CD4-positive, alpha-beta T cell treated with Interferon alpha-2 for 1 hour (primary cell): ENCODE measurements at regions not wholly inside any gene's neighbourhood (a gene's known extent, or its start where the extent isn't known, plus 50 kb on each side); places are given as distances from the start of the nearest gene placed in this dataset.

Experiments used
- DNase-seq, 2 donors: peaks; one replicate each; pipeline ENCODE4 v3.0.0-alpha.2; 2020 to 2022

DNA sequence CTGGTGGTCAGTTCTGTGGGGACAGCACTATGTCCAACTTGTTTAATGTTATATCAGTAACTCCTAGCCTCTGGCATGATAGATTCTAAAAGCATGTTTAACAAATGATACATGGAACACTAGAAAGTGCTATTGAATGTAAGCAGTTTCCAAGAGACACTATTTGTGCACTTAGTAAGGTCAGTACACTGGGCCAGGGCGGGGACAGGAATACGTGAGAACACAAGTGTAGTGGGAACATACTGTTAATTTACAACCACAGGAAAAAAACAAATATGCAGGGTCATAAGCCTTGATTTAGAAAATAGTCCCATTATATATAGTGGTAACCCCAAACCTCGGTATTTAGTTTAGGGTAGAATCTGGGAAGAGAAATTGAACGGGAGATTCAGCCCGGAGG lies 88.9 kb upstream of the SLC38A2 start:
- no peak for DNase-seq

DNA sequence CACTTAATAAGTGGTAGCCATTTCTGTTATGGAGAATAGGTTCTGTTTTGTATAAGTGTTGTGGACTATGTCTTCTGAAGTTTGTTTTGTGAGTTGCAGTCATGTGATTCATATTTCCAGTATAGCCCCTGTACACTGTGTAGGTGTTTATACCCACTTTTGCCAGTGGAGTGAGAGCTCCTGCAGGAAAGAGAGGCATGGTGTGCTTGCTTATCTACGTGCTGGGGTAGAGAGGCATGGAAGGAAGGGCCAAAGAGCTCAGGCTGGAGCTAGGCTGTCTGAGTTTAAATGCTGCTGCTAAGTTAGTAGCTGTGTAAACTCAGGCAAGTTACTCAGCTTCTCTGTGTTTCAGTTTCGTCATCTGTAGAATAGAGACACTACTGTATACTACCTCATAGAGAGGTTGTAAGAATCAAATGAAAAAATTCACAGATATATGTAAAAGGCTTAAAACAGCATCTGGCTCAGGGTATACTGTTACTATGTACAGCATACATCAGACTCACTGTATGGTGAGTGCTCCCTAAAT lies 88.2 kb upstream of the SLC38A2 start:
- no peak for DNase-seq

DNA sequence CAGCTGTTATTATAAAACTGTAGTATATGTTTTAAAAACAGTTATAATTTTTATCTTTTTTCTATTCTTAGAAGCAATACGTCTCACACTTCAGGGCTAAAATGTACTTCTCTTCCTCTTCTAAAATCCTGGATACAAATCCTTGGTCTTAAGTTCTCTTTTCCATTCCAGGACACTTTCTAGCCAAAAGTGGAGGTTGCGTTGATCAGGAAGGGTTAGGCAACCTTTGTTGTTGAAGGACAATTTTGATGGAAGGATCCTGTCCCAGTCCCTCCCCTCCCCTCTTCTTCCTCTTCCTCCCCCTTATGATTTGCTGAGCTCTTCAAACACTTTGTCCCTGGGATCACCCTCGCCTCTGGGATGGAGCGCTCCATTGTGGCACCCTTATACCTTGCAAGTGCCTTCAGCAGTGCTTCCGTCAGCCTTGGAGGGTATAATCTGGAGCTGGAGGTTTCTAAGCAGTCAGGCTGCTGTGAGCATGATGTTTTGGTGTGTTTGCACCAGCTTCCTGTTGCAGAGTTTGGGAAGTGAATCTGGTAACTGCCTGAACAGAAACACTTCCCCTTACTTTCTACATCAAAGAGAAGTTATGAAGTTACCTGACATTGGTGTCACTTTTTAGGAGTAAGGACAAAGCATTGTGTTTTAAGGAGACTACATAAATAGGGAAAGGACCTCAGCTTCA lies 87.4 kb upstream of the SLC38A2 start:
- DNase-seq, result peak; percentile 16 to 21

DNA sequence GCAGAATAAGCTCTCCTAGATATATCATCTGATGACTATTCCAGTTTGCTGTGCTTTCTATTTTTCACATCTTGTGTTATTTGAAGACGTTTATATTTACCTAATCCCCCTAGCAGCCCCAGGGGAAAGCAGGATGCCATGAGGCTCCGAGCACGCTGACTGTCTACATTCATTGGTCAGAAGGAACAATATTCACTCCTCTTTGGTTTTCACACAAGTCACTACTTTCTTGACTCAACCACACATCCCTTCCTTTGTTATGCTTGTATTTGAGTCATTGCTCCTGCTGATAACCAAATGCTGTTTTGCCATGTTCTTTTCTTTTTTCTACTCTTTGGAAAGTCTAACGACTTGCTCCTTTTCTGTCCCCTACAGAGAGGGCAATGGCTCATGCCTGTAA lies 86.5 kb upstream of the SLC38A2 start:
- no peak for DNase-seq

DNA sequence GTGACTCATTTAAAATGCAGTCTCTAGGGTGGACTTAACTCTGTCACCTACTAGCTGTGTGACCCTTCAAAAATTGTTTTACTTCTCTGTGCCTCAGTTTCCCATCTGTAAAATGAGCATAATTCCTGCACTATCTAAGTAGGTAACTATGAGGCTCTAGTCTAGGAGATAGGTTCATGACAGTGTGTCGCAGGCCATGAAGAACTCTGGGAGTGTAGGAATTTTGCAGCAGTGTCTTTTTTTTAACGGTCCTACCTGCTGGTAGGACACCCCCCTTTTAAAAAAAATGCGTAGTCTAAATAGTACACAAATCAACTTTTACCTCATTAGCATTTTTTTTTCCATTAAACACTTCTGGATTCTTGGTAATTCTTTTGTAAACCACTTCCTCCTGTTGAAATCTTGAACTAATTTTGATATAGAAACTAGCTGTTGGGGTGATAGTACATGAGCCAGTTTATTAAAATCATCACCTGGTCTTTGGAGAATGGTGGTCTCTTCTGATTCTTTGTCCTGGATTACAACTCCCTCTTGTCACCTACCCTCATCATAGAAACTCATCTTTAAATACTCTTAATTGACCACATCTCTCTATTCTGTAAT lies 86.0 kb upstream of the SLC38A2 start:
- DNase-seq, result peak in 1 of 2 donors; percentile 39

DNA sequence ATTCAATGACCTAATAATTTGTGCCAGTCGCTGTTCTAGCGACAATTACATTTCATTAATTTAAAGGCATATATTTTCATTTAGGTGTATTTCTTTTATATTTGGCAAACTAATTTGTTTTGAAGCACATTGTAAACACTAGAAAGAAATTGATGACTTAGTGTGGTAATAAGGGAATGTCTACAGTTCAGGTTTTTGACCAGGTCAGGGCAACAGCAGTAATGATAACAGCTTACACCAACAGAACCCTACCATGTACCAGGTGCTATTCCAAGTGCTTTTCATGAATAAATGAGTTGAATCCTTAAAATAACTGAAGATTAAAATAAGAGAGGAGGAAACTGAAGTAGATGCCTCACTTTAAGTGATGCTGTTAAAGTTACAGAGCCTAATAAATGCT lies 85.4 kb upstream of the SLC38A2 start:
- DNase-seq, result no peak

DNA sequence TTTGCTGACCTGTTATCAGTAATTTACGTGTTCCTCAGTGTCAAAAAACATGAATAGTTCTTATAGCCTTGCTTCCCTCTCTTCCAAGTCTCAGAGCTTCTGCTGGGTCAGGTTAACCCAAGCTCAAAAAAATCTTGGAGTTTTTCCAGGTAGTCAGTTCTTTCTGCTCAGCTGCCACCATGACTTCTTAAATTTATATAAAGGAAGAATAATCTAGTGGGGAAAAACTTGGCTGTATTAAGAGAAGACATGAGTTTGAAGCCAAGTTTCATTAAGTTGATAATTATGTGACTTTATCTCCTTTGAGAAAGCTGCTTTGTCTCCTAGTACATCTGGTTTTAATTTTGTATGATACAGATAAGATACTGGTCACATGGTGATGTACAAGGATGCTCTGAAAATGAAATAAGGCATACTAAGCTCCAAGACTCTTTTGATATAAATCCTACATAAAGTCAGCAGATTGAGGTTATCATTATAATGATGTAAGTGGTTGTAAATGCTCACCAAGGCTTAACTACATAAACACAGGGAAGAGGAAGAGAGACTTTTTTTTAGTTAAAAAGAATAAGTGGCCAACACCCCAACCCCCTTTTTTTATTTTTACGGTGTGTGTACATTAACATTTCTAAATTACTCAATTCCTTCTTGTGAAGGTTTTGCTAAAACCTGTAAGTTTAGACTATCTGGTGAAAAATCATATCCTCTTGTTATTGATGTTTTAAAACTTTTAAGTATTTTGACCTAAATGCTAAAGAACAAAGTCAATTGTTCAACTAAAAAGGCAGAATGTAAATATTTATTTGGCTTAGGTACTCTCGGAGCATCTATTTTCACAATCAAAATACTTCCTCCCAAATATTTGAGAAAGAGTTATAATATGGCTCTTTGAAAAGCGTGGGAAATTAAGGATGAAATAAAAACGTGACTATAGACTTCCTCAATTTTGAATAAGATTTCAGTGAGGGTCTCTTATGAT lies 84.1 kb upstream of the SLC38A2 start:
- DNase-seq, result no peak

DNA sequence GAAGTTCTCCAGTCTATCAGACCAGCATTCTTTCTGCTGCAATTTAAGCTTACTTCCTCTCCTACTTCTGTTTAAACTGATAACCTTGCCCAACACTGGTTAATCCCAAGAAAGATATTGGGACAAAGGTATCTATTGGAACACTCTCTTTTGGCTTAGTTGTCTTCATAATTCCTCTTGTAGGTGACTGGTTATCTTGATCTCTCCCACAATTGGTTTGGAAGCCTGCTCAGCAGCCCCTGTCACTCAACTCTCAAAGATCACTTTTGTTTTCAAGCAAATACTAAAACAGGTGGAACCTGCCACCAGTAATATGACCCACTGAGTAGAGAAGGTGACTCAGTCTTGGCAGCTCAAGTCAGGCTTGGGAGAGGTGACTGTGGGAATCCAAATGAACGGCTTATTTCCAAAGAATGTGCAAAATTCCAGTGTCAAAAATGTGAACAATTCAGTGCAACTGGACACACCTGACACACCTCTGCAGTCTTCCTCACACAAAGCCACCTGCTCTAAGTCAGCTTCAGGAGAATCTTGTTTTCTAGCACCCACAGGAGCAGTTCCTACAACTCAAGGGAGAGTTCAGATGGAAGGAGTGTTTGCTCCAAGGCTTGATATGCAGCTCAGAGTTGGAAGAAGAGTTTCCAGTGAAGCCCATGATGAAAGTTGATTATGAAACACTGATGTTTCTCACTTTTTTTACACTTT lies 83.2 kb upstream of the SLC38A2 start:
- no peak for DNase-seq

DNA sequence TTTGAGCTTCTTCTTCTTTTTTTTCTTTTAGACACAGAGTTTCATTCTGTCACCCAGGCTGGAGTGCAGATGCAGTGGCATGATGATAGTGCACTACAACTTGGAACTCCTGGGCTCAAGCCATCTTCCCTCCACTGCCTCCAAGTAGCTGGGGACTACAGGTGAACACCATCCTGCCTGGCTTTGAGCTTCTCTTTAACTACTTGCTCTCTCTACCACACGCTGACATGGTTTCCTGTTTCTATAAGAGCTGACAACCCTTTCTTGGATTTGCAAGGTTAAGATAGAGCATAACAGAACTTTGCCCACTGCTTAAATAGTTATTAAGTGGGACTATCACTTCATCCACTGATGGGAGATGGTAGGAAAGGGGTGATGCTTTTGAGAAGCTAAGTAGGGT lies 82.4 kb upstream of the SLC38A2 start:
- DNase-seq, result no peak

DNA sequence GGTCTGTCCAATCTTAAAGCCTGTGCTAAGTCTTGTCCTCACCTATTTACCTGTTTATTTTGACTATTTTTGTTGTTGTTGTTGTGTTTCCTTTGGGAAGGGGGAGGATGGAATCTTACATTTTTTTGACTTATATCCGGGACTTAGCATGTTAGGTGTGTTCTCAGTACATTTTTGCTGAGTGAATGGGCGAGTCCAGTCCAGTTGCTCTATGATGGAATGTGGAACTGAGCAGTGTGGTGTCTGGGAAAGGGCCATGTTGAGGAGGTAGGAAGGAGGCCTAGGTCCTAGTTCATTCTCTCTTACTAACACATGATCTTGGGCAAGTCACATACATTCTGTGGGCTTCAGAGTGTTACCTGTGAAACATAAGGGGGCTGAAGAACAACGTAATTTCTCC lies 80.9 kb upstream of the SLC38A2 start:
- no peak for DNase-seq

DNA sequence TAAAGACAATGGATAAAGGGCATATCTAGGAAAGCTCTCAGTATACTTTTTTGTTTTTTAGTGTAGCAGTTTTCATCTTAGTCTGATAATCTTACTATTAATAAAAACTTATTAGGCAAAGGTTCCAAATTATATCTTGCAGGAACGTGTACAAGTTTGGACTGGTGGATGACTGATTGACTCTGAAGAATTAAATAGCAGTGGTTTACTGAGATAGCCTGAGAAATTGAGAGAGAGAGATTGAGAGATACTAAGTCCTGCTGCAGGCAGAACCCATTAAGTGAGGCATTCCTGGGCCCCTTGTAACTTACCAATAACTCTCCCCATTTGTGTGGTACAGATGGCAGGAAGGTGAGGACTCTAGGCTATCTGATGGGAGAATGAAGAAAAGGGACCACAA lies 80.2 kb upstream of the SLC38A2 start:
- no peak for DNase-seq

DNA sequence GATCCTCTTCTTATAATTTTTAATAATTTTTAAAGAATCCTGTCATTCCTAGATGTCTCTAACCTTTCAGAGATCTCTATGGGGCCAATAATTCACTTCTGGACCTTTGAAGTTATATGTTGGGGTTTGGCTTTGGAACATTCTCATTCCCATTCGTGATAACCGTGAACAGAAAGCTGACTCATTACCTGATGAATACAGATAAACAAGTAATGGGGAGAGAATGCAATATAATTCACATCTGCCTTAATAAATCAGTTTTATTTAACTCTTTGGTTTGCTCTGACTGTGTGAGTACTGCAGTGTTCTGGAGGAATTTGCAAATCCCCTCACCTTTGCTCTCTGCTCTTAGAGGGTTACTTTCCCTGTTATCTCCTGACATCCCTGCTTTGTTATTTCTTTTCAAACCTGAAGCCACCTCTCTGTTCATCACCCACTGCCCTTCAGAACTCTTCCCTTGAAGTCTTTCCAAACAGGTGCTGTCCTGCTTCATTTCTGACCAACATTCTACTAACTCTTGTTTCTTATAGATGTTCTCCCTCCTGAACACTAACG lies 79.6 kb upstream of the SLC38A2 start:
- DNase-seq, result no peak

DNA sequence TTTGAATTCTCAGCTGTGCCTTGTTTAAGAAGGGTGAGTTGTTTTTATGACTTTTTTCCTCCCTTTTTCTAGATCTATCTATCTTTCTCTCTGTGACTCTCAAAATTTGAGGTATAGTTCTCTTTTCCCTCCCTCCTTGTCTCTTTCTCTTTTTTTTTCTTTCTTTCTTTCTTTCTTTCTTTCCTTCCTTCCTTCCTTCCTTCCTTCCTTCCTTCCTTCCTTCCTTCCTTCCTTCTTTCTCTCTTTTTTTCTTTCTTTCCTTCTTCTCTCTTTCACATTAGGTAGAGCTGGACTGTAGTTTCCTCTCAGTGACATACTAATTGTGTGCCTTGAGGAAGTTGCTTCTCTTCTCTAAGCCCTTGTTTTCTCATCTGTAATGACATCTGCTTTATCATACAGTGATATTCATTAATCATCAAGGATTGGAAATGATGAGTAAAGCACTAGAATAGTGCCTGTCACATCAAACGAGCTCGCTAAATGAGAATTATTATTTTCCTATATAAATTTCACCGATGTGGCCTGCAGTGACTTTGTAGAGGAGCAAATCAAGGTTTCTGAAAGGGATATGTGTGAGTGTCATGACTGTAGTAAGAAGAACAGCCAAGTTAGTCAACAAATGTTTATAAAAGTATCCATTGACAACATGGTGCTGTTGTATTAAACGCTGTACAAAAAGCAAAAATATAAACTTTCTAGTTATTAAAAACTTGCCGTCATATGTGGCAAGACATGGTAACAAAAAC lies 78.9 kb upstream of the SLC38A2 start:
- no peak for DNase-seq

DNA sequence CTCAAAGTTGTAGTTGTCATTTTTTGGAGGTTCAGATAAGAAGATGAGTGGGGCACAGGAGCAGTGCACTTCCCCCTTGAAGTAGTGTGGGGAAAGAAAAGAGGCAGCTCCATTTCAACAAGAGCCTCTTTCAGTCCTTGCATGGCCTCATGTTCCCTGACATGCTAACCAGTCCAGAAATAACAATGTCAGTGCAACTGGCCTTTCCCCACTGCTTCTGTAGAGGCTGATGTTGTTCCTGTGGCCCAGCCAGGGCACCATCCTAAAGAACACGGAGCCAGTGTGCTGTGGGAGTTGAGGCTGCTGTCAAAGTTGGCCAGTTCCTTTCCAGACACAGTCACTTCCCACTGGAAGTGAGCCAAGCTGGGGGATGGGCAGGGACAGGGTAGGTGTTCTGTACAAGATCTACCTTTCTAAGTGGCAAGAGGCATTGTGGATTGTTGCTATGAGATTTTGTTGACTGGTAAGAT lies 77.7 kb upstream of the SLC38A2 start:
- DNase-seq, result no peak

DNA sequence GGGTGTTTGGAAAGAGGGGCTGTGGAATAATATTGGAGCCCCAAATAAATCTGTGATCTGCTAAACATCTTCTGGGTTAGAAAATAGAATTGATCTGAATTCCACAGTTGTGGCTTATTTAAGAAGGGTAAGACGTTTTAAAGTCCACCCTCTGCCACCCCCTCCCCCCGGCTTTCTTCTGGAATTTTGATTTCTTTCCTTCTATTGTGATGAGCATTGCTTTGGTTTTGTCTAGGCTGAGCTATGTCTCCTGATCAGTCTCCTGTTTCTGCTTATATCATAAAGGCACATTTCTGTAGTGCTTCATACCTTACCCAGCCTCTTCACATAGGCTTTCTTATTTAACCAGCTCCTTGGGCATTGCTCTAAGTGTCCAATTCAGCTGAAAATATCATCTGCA lies 77.3 kb upstream of the SLC38A2 start:
- no peak for DNase-seq

DNA sequence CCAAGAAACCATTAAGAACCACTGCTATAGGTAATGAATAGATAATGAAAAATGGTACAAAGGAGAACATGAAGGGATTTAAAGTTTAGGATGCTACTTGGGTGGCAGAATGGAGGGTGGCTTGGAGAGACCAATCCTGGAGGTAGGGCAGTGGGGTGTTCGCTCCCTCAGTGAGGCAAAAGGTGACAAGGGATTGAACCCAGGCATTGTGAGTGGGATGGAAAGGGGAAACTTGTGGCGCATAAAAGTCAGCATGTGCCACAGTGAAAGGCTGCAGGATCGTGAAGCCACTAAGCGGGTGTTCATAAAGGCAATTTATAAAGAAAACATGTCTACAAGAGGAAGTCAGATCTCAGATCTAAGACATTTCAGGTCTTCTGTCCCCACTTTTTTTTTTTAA lies 76.7 kb upstream of the SLC38A2 start:
- no peak for DNase-seq

DNA sequence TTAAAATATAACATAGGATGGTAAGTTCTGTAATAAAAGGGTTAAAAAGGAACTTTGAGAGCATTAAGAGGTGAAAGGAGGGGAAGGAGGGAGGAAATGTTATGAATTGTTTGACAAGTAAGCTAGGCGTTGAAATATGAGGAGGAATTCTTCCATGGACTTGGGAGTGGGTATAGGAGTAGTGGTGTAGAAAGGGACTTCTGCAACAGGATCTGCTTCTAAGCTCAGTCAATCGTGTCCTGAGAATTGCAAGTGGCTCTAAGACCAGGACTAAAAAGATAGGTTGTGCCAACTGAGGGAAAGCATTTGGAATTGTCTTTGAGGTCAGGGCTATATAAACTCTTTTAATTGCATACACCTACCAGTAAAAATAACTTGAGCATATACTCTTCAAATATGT lies 74.1 kb upstream of the SLC38A2 start:
- no peak for DNase-seq

DNA sequence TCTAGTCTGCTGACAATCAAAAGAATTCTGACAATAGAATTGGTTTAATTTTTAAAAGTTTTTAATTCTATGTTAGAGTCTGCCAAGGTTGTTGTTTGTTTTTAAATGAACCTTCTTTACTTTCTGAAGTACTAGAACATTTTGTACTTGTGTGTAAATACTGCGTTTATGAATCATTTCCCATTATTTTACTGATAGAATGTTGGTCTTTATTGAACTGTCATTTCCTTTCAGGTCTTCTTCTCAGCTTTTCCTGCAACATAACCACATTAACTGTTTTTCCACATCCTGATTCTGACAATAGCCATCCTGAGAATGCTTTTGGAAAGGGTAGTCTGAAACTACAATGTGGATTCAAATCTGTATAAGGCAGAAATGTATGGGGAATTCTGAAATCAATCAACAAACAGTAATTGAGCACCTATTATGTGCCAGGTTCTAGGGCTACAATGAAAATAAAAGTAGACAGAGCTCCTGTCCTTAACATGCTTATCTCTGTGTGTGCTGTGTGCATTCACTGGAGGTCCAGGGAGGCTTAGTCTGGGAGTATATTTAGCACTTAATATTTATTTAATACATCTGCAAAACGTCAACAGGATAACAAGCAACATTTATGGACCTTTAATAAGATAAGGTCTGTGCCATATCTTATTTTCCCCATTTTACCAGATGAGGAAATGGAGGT lies 73.1 kb upstream of the SLC38A2 start:
- no peak for DNase-seq

DNA sequence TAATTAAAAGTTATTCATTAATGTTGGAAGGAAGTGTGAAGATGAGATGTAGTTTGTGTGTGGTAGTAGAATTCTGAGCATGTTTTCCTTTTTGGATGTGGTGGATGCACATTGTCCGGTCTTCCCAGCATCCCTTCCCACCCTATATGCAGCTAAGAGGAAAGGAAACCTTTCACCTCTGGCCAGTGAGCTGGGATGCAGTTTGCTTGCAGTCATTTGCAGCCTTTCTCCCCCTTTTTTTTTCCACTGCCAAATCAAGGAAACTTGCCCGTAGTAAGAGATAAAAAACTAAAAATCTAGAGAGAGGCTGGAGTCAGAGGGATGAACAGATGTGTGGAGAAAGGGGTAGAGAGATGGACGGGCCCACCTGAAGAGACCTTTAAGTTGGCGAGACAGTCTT lies 72.5 kb upstream of the SLC38A2 start:
- DNase-seq, result no peak

DNA sequence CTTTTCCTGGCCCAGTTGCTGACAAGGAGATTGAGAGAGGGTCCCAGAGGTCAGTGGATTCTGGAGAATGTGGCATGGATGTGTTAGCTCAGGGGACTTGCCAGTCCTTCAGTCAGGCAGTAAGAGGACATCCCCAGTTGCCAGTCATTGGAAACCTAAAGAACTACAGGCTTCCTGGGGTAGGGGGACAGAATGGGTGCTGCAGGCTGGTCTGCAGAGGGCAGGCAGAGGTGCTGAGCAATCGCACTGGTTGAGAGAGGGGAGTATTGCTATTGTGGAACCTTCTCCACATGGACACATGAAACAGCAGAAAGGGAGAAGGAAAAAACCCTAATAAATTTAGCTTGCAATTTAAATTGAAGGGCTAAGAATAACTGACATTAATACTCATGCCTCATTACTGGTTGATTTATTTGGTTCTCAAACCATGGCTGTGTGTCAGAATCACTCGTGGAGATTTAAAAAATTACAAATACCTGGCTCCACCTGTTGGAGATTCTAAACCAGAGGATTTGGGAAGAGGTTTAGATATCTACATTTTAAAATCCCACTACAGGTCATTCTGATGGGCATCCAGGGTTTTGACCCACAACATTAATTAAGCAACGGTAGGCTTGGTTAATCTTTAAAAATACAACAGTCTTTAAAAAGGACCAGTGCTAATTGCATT lies 71.2 kb upstream of the SLC38A2 start:
- DNase-seq, result no peak

DNA sequence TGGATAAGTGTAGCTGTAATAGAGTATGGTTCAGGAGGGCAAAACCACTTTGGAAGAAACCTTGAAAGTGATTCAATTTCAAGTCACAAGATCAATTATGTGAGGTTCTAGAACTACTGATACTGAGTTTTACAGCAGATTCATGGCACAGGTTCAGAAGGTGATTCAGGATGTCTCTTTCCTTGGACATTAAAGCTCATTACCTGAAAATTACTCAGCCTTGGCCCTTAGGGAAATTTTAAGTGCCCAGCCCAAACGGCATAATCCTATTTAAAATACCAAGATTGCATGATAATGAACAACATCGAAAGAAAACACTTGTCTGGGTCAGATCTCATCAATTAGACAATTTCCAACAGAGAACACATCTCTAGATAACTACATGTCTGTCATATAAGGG lies 70.2 kb upstream of the SLC38A2 start:
- DNase-seq, result no peak
